ENCODE measurements at regions not wholly inside any gene's neighbourhood (a gene's known extent, or its start where the extent isn't known, plus 50 kb on each side); places are given as distances from the start of the nearest gene placed in this dataset.

GRCh38 chr10:120783867-120784266 lies 67.3 kb upstream of the WDR11 start:
- H3K14ac ChIP-seq (ENCODE audit: low read length): no peak overlapping the region
- H3K36me3 ChIP-seq (replicated peaks in 1 of 2; ENCODE audit: control insufficient read depth in 2 of 2, insufficient read depth in 2 of 2, low read length in 2 of 2): no peaks in the 10 kb centered on the region
- no peaks in the 10 kb centered on the region for H3K79me1 ChIP-seq (ENCODE audit: low read depth, low read length)
- H3K4ac ChIP-seq (ENCODE audit: low read length): no peak overlapping the region
- H3K27ac ChIP-seq (replicated peaks; ENCODE audit: low read length): no peak overlapping the region
- H3K4me3 ChIP-seq (ENCODE audit: low read length in 2 of 2): no peak overlapping the region
- H2BK12ac ChIP-seq (ENCODE audit: low read length): no peak overlapping the region
- H2BK15ac ChIP-seq (ENCODE audit: low read length): no peak overlapping the region
- no peak overlapping the region for H2AFZ ChIP-seq (ENCODE audit: low read length)
- H3K4me2 ChIP-seq (ENCODE audit: insufficient read depth, low read length, poor library complexity, severe bottlenecking): no peak overlapping the region
- H3K27me3 ChIP-seq (ENCODE audit: control insufficient read depth in 3 of 3, insufficient read depth in 3 of 3, low read depth in 1 of 3, low read length in 3 of 3): peaks cover 0 to 6% (median 0%) of the 10 kb centered on the region in 3 experiments
- H3K23ac ChIP-seq (ENCODE audit: low read depth, low read length, poor library complexity): no peak overlapping the region
- H2BK5ac ChIP-seq (ENCODE audit: low read length): no peak overlapping the region
- H3K9ac ChIP-seq (ENCODE audit: low read depth, low read length, poor library complexity): no peak overlapping the region
- H2AK5ac ChIP-seq (ENCODE audit: low read depth, low read length): no peak overlapping the region
- no peak overlapping the region for H4K91ac ChIP-seq (ENCODE audit: low read depth, low read length, poor library complexity)
- no peak overlapping the region for H4K8ac ChIP-seq (ENCODE audit: low read depth, low read length)
- H3K4me1 ChIP-seq (ENCODE audit: control insufficient read depth in 2 of 2, insufficient read depth in 1 of 2, low read depth in 1 of 2, low read length in 2 of 2): peaks cover 0 to 2% of the 10 kb centered on the region in 2 donors
- DNase-seq (ENCODE audit: low spot score): no peak
- H2BK120ac ChIP-seq (ENCODE audit: low read depth, low read length): no peak overlapping the region
- H3K18ac ChIP-seq (ENCODE audit: low read length): no peak overlapping the region
- WGBS, 2 donors (ENCODE audit: extremely low coverage in 2 of 2, insufficient read length in 2 of 2, insufficient replicate concordance in 1 of 2): no CpG with 5 or more reads among the region's 6 CpGs
- H3K9me3 ChIP-seq (replicated peaks in 1 of 2; ENCODE audit: control insufficient read depth in 2 of 2, insufficient read depth in 1 of 2, low read depth in 1 of 2, low read length in 2 of 2): no peaks in the 10 kb centered on the region

DNA sequence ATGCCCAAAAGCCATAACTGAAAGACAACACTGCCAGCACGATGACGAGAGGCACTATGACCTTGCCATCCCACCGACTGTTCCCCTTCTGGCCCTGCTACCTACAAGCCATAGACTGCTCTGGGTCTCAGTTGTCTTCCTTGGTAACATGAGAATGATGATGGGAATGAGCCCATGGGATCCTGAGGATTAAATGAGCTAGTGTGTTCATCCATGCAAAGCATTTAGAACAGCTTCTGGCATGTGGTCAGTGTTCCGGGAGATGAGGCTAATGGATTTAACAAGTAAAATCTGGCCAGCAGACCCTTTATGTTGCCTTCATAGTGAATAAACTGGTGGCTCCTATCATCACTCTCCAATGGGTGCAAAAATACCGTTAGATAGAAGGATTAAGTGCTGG lies 62.4 kb upstream of the WDR11 start:
- Histone ChIP-seq H3K4me3 (ENCODE audit: low read length in 2 of 2) (no peak overlapping the region), H4K8ac (ENCODE audit: low read depth, low read length) (no peak overlapping the region), H3K27ac (replicated peaks; ENCODE audit: low read length) (no peak overlapping the region), H2AK5ac (ENCODE audit: low read depth, low read length) (no peak overlapping the region), H2BK120ac (ENCODE audit: low read depth, low read length) (no peak overlapping the region), H2BK12ac (ENCODE audit: low read length) (no peak overlapping the region), H2BK5ac (ENCODE audit: low read length) (no peak overlapping the region), H3K27me3 (ENCODE audit: control insufficient read depth in 3 of 3, insufficient read depth in 3 of 3, low read depth in 1 of 3, low read length in 3 of 3) (no peaks in the 10 kb centered on the region), H3K36me3 (replicated peaks in 1 of 2; ENCODE audit: control insufficient read depth in 2 of 2, insufficient read depth in 2 of 2, low read length in 2 of 2) (no peaks in the 10 kb centered on the region), H3K9me3 (replicated peaks in 1 of 2; ENCODE audit: control insufficient read depth in 2 of 2, insufficient read depth in 1 of 2, low read depth in 1 of 2, low read length in 2 of 2) (no peaks in the 10 kb centered on the region), H3K14ac (ENCODE audit: low read length) (no peak overlapping the region), H3K9ac (ENCODE audit: low read depth, low read length, poor library complexity) (no peak overlapping the region), H3K4me2 (ENCODE audit: insufficient read depth, low read length, poor library complexity, severe bottlenecking) (no peak overlapping the region), H3K23ac (ENCODE audit: low read depth, low read length, poor library complexity) (no peak overlapping the region), H2AFZ (ENCODE audit: low read length) (no peak overlapping the region), H4K91ac (ENCODE audit: low read depth, low read length, poor library complexity) (no peak overlapping the region), H2BK15ac (ENCODE audit: low read length) (no peak overlapping the region), H3K4ac (ENCODE audit: low read length) (no peak overlapping the region), H3K4me1 (ENCODE audit: control insufficient read depth in 2 of 2, insufficient read depth in 1 of 2, low read depth in 1 of 2, low read length in 2 of 2) (peaks cover 16% of the 10 kb centered on the region in 2 donors), H3K18ac (ENCODE audit: low read length) (no peak overlapping the region), H3K79me1 (ENCODE audit: low read depth, low read length) (no peaks in the 10 kb centered on the region)
- WGBS, 2 donors (ENCODE audit: extremely low coverage in 2 of 2, insufficient read length in 2 of 2, insufficient replicate concordance in 1 of 2): no CpG with 5 or more reads among the region's 5 CpGs
- no peak for DNase-seq (ENCODE audit: low spot score)

DNA sequence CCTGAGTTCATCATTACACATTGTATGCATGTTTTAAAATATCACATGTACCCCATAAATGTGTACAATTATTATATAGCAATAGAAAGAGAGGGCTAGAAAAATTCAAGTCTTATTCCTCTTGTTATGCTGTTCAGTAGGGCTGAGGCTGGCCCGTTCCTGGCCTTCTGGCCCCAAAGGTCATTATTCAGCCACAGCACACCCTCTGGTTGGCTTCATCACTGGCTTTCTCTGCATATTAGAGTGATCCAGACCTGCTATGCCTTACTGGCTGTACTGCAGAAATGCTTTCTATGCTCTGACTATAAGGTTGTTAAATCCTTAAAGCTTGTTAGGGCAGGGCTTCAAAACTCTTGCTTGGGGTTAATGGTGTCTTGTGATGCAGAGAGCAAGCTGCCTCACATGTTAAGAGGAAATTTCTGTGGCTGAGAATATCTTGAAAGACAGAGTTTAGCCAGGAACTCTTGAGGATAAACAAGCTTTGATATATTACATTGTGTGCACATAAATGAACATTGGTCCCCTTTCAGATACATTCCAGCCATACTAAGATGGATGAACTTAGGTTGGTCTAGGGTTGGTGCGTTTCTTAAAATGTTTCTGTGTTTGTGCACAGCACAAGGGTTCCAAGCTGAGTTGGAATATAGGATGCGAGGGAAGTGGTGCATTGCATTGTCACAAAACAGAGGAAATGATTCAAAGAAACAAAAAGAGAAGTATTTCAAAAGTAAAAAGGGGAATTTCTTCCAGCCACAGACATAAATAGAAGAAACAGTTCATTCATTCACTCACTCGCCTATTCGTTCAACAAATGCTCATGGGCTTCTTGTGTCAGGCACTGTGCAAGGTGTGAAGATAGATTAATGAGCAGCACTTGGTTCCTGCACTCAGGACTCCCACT lies 61.6 kb upstream of the WDR11 start:
- no peak overlapping the region for H3K4me2 ChIP-seq (ENCODE audit: insufficient read depth, low read length, poor library complexity, severe bottlenecking)
- H2AFZ ChIP-seq (ENCODE audit: low read length): peak overlapping the region; percentile 38
- no peak overlapping the region for H4K91ac ChIP-seq (ENCODE audit: low read depth, low read length, poor library complexity)
- H2BK12ac ChIP-seq (ENCODE audit: low read length): no peak overlapping the region
- H3K4ac ChIP-seq (ENCODE audit: low read length): no peak overlapping the region
- no peak overlapping the region for H3K9ac ChIP-seq (ENCODE audit: low read depth, low read length, poor library complexity)
- no peak overlapping the region for H4K8ac ChIP-seq (ENCODE audit: low read depth, low read length)
- no peak overlapping the region for H3K27ac ChIP-seq (replicated peaks; ENCODE audit: low read length)
- DNase-seq (ENCODE audit: low spot score): no peak
- H2BK120ac ChIP-seq (ENCODE audit: low read depth, low read length): no peak overlapping the region
- H3K36me3 ChIP-seq (replicated peaks in 1 of 2; ENCODE audit: control insufficient read depth in 2 of 2, insufficient read depth in 2 of 2, low read length in 2 of 2): no peaks in the 10 kb centered on the region
- H3K23ac ChIP-seq (ENCODE audit: low read depth, low read length, poor library complexity): no peak overlapping the region
- H3K4me3 ChIP-seq (ENCODE audit: low read length in 2 of 2): no peak overlapping the region
- H2BK15ac ChIP-seq (ENCODE audit: low read length): no peak overlapping the region
- H3K79me1 ChIP-seq (ENCODE audit: low read depth, low read length): no peaks in the 10 kb centered on the region
- WGBS, 2 donors (ENCODE audit: extremely low coverage in 2 of 2, insufficient read length in 2 of 2, insufficient replicate concordance in 1 of 2): no CpG with 5 or more reads among the region's 5 CpGs
- H3K27me3 ChIP-seq (ENCODE audit: control insufficient read depth in 3 of 3, insufficient read depth in 3 of 3, low read depth in 1 of 3, low read length in 3 of 3): no peaks in the 10 kb centered on the region
- no peak overlapping the region for H2AK5ac ChIP-seq (ENCODE audit: low read depth, low read length)
- no peak overlapping the region for H3K14ac ChIP-seq (ENCODE audit: low read length)
- H2BK5ac ChIP-seq (ENCODE audit: low read length): no peak overlapping the region
- no peaks in the 10 kb centered on the region for H3K9me3 ChIP-seq (replicated peaks in 1 of 2; ENCODE audit: control insufficient read depth in 2 of 2, insufficient read depth in 1 of 2, low read depth in 1 of 2, low read length in 2 of 2)
- H3K4me1 ChIP-seq (ENCODE audit: control insufficient read depth in 2 of 2, insufficient read depth in 1 of 2, low read depth in 1 of 2, low read length in 2 of 2): peaks cover 16 to 18% of the 10 kb centered on the region in 2 donors
- no peak overlapping the region for H3K18ac ChIP-seq (ENCODE audit: low read length)

DNA sequence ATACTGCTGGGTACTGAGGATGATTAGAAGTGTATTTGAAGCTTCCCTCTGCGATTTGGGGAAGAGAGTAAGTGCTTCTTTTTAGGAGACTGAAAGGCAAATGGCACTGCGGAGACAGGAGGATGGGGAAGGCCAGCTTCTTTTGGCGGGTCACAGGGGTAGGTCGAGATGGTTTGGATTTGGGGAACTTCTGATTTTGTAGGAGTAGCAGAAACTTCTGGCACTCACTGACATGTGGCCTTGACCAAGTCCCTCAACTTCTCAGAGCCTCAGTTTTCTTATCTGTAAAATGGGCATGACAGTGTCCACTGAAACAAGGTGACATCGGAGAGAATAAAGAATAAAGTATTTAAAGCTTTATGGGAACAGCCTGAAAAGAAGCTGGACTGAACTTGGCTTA lies 59.8 kb upstream of the WDR11 start:
- peaks cover 16 to 18% of the 10 kb centered on the region in 2 donors for H3K4me1 ChIP-seq (ENCODE audit: control insufficient read depth in 2 of 2, insufficient read depth in 1 of 2, low read depth in 1 of 2, low read length in 2 of 2)
- H4K8ac ChIP-seq (ENCODE audit: low read depth, low read length): no peak overlapping the region
- H3K4me3 ChIP-seq (ENCODE audit: low read length in 2 of 2): no peak overlapping the region
- H3K4me2 ChIP-seq (ENCODE audit: insufficient read depth, low read length, poor library complexity, severe bottlenecking): no peak overlapping the region
- H4K91ac ChIP-seq (ENCODE audit: low read depth, low read length, poor library complexity): no peak overlapping the region
- H2BK5ac ChIP-seq (ENCODE audit: low read length): no peak overlapping the region
- no peak overlapping the region for H3K23ac ChIP-seq (ENCODE audit: low read depth, low read length, poor library complexity)
- H2AFZ ChIP-seq (ENCODE audit: low read length): no peak overlapping the region
- no peak overlapping the region for H2BK12ac ChIP-seq (ENCODE audit: low read length)
- H3K4ac ChIP-seq (ENCODE audit: low read length): no peak overlapping the region
- WGBS, 2 donors (ENCODE audit: extremely low coverage in 2 of 2, insufficient read length in 2 of 2, insufficient replicate concordance in 1 of 2): no CpG with 5 or more reads among the region's 5 CpGs
- no peaks in the 10 kb centered on the region for H3K9me3 ChIP-seq (replicated peaks in 1 of 2; ENCODE audit: control insufficient read depth in 2 of 2, insufficient read depth in 1 of 2, low read depth in 1 of 2, low read length in 2 of 2)
- H3K36me3 ChIP-seq (replicated peaks in 1 of 2; ENCODE audit: control insufficient read depth in 2 of 2, insufficient read depth in 2 of 2, low read length in 2 of 2): no peaks in the 10 kb centered on the region
- no peaks in the 10 kb centered on the region for H3K27me3 ChIP-seq (ENCODE audit: control insufficient read depth in 3 of 3, insufficient read depth in 3 of 3, low read depth in 1 of 3, low read length in 3 of 3)
- no peak overlapping the region for H2BK15ac ChIP-seq (ENCODE audit: low read length)
- no peaks in the 10 kb centered on the region for H3K79me1 ChIP-seq (ENCODE audit: low read depth, low read length)
- H3K18ac ChIP-seq (ENCODE audit: low read length): no peak overlapping the region
- no peak overlapping the region for H3K14ac ChIP-seq (ENCODE audit: low read length)
- no peak overlapping the region for H3K27ac ChIP-seq (replicated peaks; ENCODE audit: low read length)
- no peak for DNase-seq (ENCODE audit: low spot score)
- no peak overlapping the region for H2BK120ac ChIP-seq (ENCODE audit: low read depth, low read length)
- no peak overlapping the region for H2AK5ac ChIP-seq (ENCODE audit: low read depth, low read length)
- no peak overlapping the region for H3K9ac ChIP-seq (ENCODE audit: low read depth, low read length, poor library complexity)
